Hepatic stellate cell (primary cell): ENCODE measurements at regions not wholly inside any gene's neighbourhood (a gene's known extent, or its start where the extent isn't known, plus 50 kb on each side); places are given as distances from the start of the nearest gene placed in this dataset.
"Not testable (repeated sequence)": the region's sequence is repeated elsewhere in the genome, so short reads cannot be mapped to it uniquely, and the experiment has no call there.

Experiments
- DNase-seq: peaks from one replicate; pipeline ENCODE4 v3.0.0; 2011; ENCODE audit warnings: low spot score

GRCh38 chr13:81018936-81019335, 678.0 kb upstream of the SPRY2 start:
- no peak for DNase-seq

GRCh38 chr13:81017513-81018152, 676.7 kb upstream of the SPRY2 start:
- peak; percentile 9 for DNase-seq

- no peak for DNase-seq
Measured at GRCh38 chr13:81012031-81012430, 671.1 kb upstream of the SPRY2 start.

- DNase-seq: no peak
Measured at GRCh38 chr13:81001828-81002385, 661.0 kb upstream of the SPRY2 start.

GRCh38 chr13:80998603-80999002, 657.7 kb upstream of the SPRY2 start:
- not testable (repeated sequence) for DNase-seq

- DNase-seq: no peak
Measured at GRCh38 chr13:80989747-80990146, 648.8 kb upstream of the SPRY2 start.

- DNase-seq: no peak
Measured at GRCh38 chr13:80989241-80989640, 648.3 kb upstream of the SPRY2 start.

- no peak for DNase-seq
Measured at GRCh38 chr13:80988391-80989151, 647.6 kb upstream of the SPRY2 start.

- DNase-seq: peak; percentile 17
Measured at GRCh38 chr13:80979035-80979641, 638.2 kb upstream of the SPRY2 start.

- DNase-seq: no peak
Measured at GRCh38 chr13:80977168-80977567, 636.2 kb upstream of the SPRY2 start.

GRCh38 chr13:80975903-80976302, 635.0 kb upstream of the SPRY2 start:
- no peak for DNase-seq

GRCh38 chr13:80973721-80974120, 632.8 kb upstream of the SPRY2 start:
- DNase-seq: no peak

GRCh38 chr13:80972857-80973478, 632.0 kb upstream of the SPRY2 start:
- DNase-seq: no peak

GRCh38 chr13:80965097-80965496, 624.2 kb upstream of the SPRY2 start:
- DNase-seq: no peak

- no peak for DNase-seq
Measured at GRCh38 chr13:80962855-80963254, 621.9 kb upstream of the SPRY2 start.

GRCh38 chr13:80962173-80962572, 621.2 kb upstream of the SPRY2 start:
- no peak for DNase-seq

GRCh38 chr13:80957019-80957655, 616.2 kb upstream of the SPRY2 start:
- no peak for DNase-seq

- no peak for DNase-seq
Measured at GRCh38 chr13:80955501-80955900, 614.6 kb upstream of the SPRY2 start.

GRCh38 chr13:80952158-80952557, 611.2 kb upstream of the SPRY2 start:
- DNase-seq: no peak

GRCh38 chr13:80946008-80946802, 605.3 kb upstream of the SPRY2 start:
- DNase-seq: no peak

GRCh38 chr13:80945328-80945727, 604.4 kb upstream of the SPRY2 start:
- no peak for DNase-seq
